NCI-H128 (cell line): ENCODE measurements at regions not wholly inside any gene's neighbourhood (a gene's known extent, or its start where the extent isn't known, plus 50 kb on each side); places are given as distances from the start of the nearest gene placed in this dataset.
"Not testable (repeated sequence)": the region's sequence is repeated elsewhere in the genome, so short reads cannot be mapped to it uniquely, and the experiment has no call there.

Source experiments
- DNase-seq: peaks from one replicate; lab custom pipeline; 2025; ENCODE audit not compliant: unreplicated experiment; lab: John Stamatoyannopoulos, UW

- DNase-seq = no peak
These were observed 154.0 kb downstream of the RHOU start for GRCh38 chr1:228889289-228889688.

- no peak for DNase-seq
These were observed 156.2 kb downstream of the RHOU start for GRCh38 chr1:228891272-228892034.

GRCh38 chr1:228892200-228892599 lies 156.9 kb downstream of the RHOU start:
- DNase-seq = not testable (repeated sequence)

- no peak for DNase-seq
These were observed 159.2 kb downstream of the RHOU start for GRCh38 chr1:228894442-228894989.

- no peak for DNase-seq
These were observed 162.6 kb downstream of the RHOU start for GRCh38 chr1:228897901-228898300.

GRCh38 chr1:228898582-228898992 lies 163.3 kb downstream of the RHOU start:
- DNase-seq = no peak

- no peak for DNase-seq
These were observed 164.2 kb downstream of the RHOU start for GRCh38 chr1:228899421-228899956.

GRCh38 chr1:228900099-228900885 lies 165.0 kb downstream of the RHOU start:
- no peak for DNase-seq

GRCh38 chr1:228900886-228901392 lies 165.7 kb downstream of the RHOU start:
- no peak for DNase-seq

- DNase-seq = no peak
These were observed 166.8 kb downstream of the RHOU start for GRCh38 chr1:228901936-228902681.

- peak; percentile 25 for DNase-seq
These were observed 167.6 kb downstream of the RHOU start for GRCh38 chr1:228902781-228903433.

- DNase-seq = no peak
These were observed 168.3 kb downstream of the RHOU start for GRCh38 chr1:228903434-228904071.

- no peak for DNase-seq
These were observed 168.9 kb downstream of the RHOU start for GRCh38 chr1:228904222-228904621.

GRCh38 chr1:228905701-228906101 lies 170.4 kb downstream of the RHOU start:
- no peak for DNase-seq

- no peak for DNase-seq
These were observed 171.1 kb downstream of the RHOU start for GRCh38 chr1:228906223-228906860.

- DNase-seq = no peak
These were observed 176.2 kb downstream of the RHOU start for GRCh38 chr1:228911225-228912210.

GRCh38 chr1:228913626-228914414 lies 178.5 kb downstream of the RHOU start:
- DNase-seq = no peak
